Neural cell (in vitro differentiated cells): ENCODE measurements at regions not wholly inside any gene's neighbourhood (a gene's known extent, or its start where the extent isn't known, plus 50 kb on each side); places are given as distances from the start of the nearest gene placed in this dataset.

Experiments used
- EP300 ChIP-seq: fragments of 450-650 bp; conservative IDR thresholded peaks from 2 replicates; pipeline ENCODE4 v1.6.1; 2014; ENCODE audit warnings: antibody characterized with exemption, mild to moderate bottlenecking, moderate library complexity; ENCODE audit not compliant: poor library complexity, severe bottlenecking
- EZH2 ChIP-seq: fragments of 200-600, 300-800 bp; shearing (Covaris generic), sonication (generic); IDR thresholded peaks from 2 replicates; pipeline ENCODE4 v1.6.1; 2014; ENCODE audit warnings: antibody characterized with exemption, low read length, borderline replicate concordance, mild to moderate bottlenecking; ENCODE audit not compliant: insufficient read depth, poor library complexity, severe bottlenecking
- POLR2AphosphoS5 ChIP-seq: IDR thresholded peaks from 2 replicates; pipeline ENCODE4 v1.6.1; 2012
- RAD21 ChIP-seq: fragments of 450-650 bp; conservative IDR thresholded peaks from 2 replicates; pipeline ENCODE4 v1.6.1; 2014; ENCODE audit warnings: antibody characterized with exemption, mild to moderate bottlenecking, moderate library complexity
- SMC3 ChIP-seq: fragments of 450-650 bp; conservative IDR thresholded peaks from 2 replicates; pipeline ENCODE4 v1.6.1; 2014; ENCODE audit warnings: antibody characterized with exemption, mild to moderate bottlenecking, moderate library complexity; ENCODE audit not compliant: poor library complexity
- TF ChIP-seq, protein P1 (sequence below): fragments of 450-650 bp; IDR thresholded peaks from 2 replicates; pipeline ENCODE4 v1.5.1; 2014; ENCODE audit warnings: antibody characterized with exemption, mild to moderate bottlenecking, moderate library complexity; ENCODE audit not compliant: poor library complexity, severe bottlenecking
- TF ChIP-seq, protein P2 (sequence below): IDR thresholded peaks from 2 replicates; pipeline ENCODE4 v1.6.1; 2012; ENCODE audit warnings: borderline replicate concordance

DNA sequence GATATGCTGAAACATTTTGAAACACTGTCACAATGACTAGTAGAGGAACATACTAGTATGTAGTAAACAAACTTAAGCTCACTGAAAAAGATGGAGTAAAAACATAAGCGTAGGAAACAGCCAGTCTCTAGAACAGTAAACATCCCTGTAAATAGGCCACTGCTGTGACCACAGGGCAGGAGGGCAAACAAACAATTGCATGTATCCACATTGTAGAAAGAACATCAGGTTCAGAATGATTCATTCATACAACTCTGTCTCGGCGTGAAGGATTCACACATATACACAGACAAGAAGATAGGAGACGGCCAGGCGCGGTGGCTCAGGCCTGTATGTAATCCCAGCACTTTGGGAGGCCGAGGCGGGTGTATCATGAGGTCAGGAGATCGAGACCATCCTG is 390.1 kb downstream of the IRS2 start:
- TF ChIP-seq, protein P1, sequence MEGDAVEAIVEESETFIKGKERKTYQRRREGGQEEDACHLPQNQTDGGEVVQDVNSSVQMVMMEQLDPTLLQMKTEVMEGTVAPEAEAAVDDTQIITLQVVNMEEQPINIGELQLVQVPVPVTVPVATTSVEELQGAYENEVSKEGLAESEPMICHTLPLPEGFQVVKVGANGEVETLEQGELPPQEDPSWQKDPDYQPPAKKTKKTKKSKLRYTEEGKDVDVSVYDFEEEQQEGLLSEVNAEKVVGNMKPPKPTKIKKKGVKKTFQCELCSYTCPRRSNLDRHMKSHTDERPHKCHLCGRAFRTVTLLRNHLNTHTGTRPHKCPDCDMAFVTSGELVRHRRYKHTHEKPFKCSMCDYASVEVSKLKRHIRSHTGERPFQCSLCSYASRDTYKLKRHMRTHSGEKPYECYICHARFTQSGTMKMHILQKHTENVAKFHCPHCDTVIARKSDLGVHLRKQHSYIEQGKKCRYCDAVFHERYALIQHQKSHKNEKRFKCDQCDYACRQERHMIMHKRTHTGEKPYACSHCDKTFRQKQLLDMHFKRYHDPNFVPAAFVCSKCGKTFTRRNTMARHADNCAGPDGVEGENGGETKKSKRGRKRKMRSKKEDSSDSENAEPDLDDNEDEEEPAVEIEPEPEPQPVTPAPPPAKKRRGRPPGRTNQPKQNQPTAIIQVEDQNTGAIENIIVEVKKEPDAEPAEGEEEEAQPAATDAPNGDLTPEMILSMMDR: no peak
- no peak for TF ChIP-seq RAD21
- TF ChIP-seq POLR2AphosphoS5: no peak
- TF ChIP-seq, protein P2, sequence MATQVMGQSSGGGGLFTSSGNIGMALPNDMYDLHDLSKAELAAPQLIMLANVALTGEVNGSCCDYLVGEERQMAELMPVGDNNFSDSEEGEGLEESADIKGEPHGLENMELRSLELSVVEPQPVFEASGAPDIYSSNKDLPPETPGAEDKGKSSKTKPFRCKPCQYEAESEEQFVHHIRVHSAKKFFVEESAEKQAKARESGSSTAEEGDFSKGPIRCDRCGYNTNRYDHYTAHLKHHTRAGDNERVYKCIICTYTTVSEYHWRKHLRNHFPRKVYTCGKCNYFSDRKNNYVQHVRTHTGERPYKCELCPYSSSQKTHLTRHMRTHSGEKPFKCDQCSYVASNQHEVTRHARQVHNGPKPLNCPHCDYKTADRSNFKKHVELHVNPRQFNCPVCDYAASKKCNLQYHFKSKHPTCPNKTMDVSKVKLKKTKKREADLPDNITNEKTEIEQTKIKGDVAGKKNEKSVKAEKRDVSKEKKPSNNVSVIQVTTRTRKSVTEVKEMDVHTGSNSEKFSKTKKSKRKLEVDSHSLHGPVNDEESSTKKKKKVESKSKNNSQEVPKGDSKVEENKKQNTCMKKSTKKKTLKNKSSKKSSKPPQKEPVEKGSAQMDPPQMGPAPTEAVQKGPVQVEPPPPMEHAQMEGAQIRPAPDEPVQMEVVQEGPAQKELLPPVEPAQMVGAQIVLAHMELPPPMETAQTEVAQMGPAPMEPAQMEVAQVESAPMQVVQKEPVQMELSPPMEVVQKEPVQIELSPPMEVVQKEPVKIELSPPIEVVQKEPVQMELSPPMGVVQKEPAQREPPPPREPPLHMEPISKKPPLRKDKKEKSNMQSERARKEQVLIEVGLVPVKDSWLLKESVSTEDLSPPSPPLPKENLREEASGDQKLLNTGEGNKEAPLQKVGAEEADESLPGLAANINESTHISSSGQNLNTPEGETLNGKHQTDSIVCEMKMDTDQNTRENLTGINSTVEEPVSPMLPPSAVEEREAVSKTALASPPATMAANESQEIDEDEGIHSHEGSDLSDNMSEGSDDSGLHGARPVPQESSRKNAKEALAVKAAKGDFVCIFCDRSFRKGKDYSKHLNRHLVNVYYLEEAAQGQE: no peak
- TF ChIP-seq SMC3: no peak
- no peak for TF ChIP-seq EZH2
- TF ChIP-seq EP300: no peak
